ENCODE measurements at regions not wholly inside any gene's neighbourhood (a gene's known extent, or its start where the extent isn't known, plus 50 kb on each side); places are given as distances from the start of the nearest gene placed in this dataset.
A peak's percentile ranks its signal among the peaks of the same experiment; 100 is the strongest.

DNA sequence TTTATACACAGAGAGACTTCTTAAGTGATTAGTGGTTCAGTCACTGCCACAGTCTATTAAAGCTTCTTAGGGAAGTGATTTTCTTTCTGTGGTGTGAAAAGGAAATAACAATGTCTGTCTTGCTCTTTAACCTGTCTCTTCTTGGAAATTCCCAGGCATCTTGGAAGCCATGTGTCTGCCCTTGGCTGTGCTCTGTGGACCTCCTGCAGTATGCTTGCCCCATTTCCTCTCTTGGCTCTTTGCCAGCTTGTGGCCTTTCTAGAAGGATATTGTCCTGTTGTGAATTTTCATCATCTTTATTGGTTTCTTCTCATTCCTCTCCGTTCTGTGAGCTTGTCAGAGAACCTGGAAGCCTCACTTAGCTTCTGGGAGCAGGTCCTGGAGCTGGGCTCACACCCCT lies 338.4 kb upstream of the C2CD4B start:
- TF ChIP-seq, protein P1, sequence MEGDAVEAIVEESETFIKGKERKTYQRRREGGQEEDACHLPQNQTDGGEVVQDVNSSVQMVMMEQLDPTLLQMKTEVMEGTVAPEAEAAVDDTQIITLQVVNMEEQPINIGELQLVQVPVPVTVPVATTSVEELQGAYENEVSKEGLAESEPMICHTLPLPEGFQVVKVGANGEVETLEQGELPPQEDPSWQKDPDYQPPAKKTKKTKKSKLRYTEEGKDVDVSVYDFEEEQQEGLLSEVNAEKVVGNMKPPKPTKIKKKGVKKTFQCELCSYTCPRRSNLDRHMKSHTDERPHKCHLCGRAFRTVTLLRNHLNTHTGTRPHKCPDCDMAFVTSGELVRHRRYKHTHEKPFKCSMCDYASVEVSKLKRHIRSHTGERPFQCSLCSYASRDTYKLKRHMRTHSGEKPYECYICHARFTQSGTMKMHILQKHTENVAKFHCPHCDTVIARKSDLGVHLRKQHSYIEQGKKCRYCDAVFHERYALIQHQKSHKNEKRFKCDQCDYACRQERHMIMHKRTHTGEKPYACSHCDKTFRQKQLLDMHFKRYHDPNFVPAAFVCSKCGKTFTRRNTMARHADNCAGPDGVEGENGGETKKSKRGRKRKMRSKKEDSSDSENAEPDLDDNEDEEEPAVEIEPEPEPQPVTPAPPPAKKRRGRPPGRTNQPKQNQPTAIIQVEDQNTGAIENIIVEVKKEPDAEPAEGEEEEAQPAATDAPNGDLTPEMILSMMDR (conservative IDR thresholded peaks at IDR 0.05; ENCODE audit: low read length): no peak
- no peak overlapping the region for H3K4me3 ChIP-seq (ENCODE audit: low read length)
- DNase-seq (ENCODE audit: low read depth): peak; percentile 67

DNA sequence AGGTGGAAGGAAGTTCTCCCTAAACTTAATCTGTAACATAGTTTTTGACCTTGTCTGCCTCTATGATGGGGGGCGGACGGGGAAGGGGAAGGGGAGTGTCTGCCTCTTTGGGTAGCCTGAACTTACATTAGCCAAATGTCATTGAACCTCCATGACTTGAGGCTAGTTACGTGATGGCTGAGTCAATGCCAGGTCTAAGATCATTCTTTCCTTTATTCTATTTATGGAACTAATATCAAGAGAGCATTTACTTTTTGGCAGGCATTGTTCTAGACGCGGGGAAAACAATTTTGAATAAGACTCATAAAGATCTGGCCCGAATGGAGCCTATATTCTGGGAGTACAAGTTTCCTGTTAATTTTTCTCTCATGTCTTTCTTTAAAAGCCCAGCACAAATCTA lies 340.7 kb upstream of the C2CD4B start:
- DNase-seq (ENCODE audit: low read depth): peak; percentile 28
- TF ChIP-seq, protein P1 (conservative IDR thresholded peaks at IDR 0.05; ENCODE audit: low read length): no peak
- H3K4me3 ChIP-seq (ENCODE audit: low read length): no peak overlapping the region

DNA sequence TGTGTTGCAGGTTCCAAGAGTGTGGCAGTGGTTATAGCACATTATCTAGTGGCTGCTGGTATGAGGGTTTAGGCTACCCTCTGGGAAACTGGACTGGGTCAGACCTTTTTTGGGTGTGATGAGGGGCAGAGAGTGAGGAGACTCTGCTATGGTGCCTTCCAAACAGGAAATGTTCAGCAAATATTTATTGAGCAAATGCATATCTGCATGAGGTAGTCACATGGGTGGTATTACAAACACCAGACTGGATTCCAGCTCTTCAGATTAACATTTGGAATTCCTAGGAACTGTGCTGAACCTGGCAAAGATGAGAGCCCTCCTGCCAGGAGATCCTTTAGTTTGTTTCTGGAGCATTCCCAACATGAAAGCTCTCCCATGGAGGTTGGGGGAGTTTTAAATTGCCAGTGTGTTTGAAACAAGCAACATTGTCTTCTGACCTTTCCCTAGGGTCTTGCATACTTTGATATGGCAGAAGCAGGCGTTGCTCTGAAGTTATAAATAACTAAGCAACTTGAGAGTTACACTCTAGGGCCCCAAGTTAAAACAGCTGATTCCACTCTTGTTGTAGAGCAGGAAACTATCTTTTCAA lies 341.2 kb upstream of the C2CD4B start:
- H3K4me3 ChIP-seq (ENCODE audit: low read length): no peak overlapping the region
- TF ChIP-seq, protein P1 (conservative IDR thresholded peaks at IDR 0.05; ENCODE audit: low read length): no peak
- peak; percentile 89 for DNase-seq (ENCODE audit: low read depth)

DNA sequence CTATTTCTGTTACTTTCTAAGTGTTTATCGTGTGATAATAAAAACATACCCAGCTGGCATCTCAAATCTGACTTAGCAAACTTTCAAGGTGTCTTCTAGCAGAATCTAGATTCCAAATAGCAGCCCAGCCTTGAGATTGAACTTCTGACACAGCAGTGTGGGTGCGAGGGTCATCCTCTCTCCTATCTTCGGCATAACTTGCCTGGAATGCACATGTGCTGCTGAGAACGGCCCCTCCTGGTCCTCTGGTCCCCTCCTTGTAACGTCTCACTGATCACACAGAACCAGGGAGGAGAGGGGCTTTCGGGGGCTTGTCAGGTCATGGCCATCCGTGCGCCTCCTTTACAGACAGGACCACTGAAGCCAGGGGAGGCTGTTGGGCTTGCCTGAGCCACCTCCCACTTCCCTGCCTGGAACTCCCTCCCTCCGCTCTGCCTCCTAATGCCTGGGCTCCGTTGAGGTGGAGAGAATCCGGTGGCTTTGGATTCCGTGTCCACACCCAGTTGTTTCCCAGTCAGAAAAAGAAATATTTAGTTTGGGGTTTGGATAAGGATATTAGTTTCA lies 344.4 kb upstream of the C2CD4B start:
- no peak for DNase-seq (ENCODE audit: low read depth)
- H3K4me3 ChIP-seq (ENCODE audit: low read length): no peak overlapping the region
- TF ChIP-seq, protein P1 (conservative IDR thresholded peaks at IDR 0.05; ENCODE audit: low read length): no peak

DNA sequence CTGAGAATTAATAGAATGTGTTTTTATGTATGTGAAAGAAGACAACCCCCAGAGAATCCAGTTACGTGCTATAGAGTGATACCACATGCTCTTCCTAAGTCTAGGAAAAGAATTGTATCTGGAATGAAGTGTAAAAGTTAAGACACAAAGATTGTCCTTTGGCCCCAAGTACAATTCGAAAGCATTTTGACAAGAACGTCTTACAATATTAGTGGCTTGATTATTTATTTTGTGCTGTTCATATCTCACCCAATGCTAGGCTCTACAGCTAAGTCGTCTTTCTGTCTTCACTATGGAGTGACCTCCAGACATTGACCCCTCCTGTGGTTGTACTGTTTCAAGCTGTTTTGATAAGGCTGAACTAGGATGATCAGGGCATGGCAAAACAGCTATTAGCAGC lies 345.7 kb upstream of the C2CD4B start:
- DNase-seq (ENCODE audit: low read depth): no peak
- TF ChIP-seq, protein P1 (conservative IDR thresholded peaks at IDR 0.05; ENCODE audit: low read length): no peak
- no peak overlapping the region for H3K4me3 ChIP-seq (ENCODE audit: low read length)

DNA sequence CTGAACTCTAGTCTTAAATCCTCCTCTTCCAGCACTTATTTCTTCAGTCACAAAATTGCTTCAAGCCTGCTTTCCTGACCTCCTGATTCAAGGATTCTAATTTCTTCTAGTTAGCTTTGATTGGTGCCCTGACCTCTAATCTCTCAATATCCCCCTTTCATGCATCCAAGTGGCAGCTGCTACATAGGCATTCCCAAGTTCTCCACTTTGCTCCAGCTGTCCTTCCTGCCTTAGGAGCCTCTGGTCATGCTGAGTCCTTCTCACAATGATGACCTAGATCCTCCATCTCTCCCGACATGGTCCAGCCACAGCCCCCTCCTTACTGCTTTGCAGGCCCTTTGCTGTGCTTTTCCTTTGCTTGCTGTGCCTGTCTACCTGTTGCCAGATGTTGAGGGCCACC lies 347.8 kb upstream of the C2CD4B start:
- H3K4me3 ChIP-seq (ENCODE audit: low read length): no peak overlapping the region
- TF ChIP-seq, protein P1 (conservative IDR thresholded peaks at IDR 0.05; ENCODE audit: low read length): no peak
- no peak for DNase-seq (ENCODE audit: low read depth)

DNA sequence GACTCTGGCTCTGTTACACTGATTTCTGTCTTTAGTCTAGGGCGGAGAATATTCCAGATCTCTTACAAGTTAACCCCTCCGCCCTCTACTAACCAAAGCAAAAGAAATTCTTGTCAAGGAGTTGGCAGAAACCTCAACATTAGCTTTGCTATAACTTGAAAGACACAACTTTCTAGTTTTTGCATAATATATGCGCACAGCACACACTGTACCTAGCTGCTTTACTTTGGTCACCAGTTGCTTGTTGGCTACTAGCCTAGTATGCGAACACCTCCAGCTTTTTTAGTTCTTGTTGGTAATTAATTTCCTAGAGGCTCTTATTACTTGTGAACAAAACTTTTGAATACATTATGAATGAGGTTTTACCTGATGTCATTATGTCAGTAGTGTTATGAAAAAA lies 348.8 kb upstream of the C2CD4B start:
- DNase-seq (ENCODE audit: low read depth): no peak
- TF ChIP-seq, protein P1 (conservative IDR thresholded peaks at IDR 0.05; ENCODE audit: low read length): no peak

More for the DNA sequence above, 348.8 kb upstream of the C2CD4B start:
- H3K4me3 ChIP-seq (ENCODE audit: low read length): no peak overlapping the region
